ENCODE measurements at regions not wholly inside any gene's neighbourhood (a gene's known extent, or its start where the extent isn't known, plus 50 kb on each side); places are given as distances from the start of the nearest gene placed in this dataset.

DNA sequence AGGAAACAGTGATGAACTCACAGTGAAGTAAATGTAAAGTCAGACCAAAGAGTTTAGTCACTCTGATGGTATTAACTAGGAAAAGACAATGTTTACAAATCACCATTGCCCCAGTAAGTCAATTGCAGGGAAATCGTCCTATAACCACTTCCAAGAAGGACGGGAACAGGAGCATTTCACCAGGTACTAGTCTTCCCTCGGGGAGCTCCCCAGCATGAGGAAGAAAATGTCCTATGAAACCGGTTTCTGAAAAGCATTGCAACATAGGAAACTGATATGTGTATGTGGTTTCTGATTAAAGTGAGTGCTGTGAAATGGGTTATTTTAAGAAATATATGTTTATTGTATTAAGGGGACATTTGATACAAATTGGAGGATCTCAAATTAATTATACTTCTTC lies 626.7 kb upstream of the ADAMTS16 start:
- no peaks in the 10 kb centered on the region for H3K27me3 ChIP-seq
- no peaks in the 10 kb centered on the region for H3K4me1 ChIP-seq
- TF ChIP-seq POLR2A (IDR thresholded peaks at IDR 0.05), result no peak
- TF ChIP-seq, protein P1, sequence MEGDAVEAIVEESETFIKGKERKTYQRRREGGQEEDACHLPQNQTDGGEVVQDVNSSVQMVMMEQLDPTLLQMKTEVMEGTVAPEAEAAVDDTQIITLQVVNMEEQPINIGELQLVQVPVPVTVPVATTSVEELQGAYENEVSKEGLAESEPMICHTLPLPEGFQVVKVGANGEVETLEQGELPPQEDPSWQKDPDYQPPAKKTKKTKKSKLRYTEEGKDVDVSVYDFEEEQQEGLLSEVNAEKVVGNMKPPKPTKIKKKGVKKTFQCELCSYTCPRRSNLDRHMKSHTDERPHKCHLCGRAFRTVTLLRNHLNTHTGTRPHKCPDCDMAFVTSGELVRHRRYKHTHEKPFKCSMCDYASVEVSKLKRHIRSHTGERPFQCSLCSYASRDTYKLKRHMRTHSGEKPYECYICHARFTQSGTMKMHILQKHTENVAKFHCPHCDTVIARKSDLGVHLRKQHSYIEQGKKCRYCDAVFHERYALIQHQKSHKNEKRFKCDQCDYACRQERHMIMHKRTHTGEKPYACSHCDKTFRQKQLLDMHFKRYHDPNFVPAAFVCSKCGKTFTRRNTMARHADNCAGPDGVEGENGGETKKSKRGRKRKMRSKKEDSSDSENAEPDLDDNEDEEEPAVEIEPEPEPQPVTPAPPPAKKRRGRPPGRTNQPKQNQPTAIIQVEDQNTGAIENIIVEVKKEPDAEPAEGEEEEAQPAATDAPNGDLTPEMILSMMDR (IDR thresholded peaks at IDR 0.05), result no peak
- H3K27ac ChIP-seq, result no peak overlapping the region
- no peak for DNase-seq
- H3K9me3 ChIP-seq, result no peaks in the 10 kb centered on the region
- no peak overlapping the region for H3K4me3 ChIP-seq
- no peaks in the 10 kb centered on the region for H3K36me3 ChIP-seq

DNA sequence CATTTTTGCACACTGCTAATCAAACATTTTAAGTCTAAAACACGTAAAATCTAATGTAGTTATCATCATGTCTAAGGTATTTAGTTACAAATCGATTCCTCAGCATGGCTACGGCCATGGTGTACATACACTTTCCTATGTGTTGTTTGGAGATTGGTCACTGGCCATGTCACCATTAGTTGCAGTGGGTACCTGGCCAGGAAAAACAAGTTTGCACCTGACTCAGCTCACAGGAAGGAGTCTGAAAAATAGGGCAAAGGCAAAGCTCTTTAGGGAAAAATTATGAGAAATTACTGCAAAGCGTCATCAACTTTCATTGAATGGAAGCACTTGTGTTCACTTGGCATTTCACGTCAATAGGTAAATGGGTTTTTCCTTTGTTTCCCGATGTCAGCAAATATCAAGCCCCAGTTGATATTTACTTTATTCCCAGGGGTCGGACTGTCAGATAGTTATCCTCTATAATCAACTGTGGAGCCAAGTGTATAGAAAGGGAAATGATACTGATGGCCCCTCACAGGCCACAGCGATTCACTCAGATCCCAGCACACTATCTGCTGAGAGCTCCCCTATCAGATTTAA lies 626.0 kb upstream of the ADAMTS16 start:
- no peak for DNase-seq
- H3K9me3 ChIP-seq, result no peaks in the 10 kb centered on the region
- H3K27me3 ChIP-seq, result no peaks in the 10 kb centered on the region
- H3K4me3 ChIP-seq, result no peak overlapping the region
- no peaks in the 10 kb centered on the region for H3K36me3 ChIP-seq
- no peaks in the 10 kb centered on the region for H3K4me1 ChIP-seq
- H3K27ac ChIP-seq, result no peak overlapping the region
- no peak for TF ChIP-seq POLR2A (IDR thresholded peaks at IDR 0.05)
- TF ChIP-seq, protein P1 (IDR thresholded peaks at IDR 0.05), result no peak

DNA sequence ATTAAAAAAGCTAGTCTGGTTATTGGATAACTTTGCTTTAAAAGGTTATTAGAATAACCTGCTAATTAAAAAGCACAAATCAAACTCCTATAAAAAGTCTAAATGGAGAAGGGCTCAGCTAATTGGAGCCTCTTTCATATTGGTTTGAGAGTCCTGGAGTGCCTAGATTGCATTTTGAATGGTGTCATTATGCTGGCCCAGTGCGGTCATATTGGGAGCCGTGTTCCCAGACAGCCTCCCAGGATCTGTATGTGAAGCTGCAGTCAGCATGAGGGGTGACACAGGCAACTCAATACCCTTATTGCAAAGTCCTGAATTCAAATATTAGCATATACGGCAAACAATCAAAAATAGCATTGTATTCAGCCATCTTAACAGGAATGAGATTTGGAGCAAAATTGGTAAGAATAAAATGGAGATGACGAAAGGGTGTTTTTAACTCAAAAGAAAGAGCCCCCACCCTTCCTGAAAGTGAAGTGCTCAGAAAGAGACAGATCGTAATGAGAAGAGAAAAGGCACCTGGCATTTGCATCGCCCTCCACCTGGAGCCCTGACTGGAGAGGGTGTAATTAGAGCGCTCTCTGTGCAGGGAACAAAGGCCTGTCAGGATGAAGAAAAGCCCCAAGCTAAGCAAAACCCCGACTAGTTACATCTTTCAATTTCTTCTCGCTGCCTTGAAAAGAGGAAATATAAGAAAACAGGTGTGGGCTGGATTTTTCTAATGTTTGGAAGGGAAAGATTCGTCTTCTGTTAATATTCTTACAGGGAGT lies 621.0 kb upstream of the ADAMTS16 start:
- no peak overlapping the region for H3K27ac ChIP-seq
- no peaks in the 10 kb centered on the region for H3K36me3 ChIP-seq
- no peaks in the 10 kb centered on the region for H3K9me3 ChIP-seq
- H3K27me3 ChIP-seq, result no peaks in the 10 kb centered on the region
- no peak overlapping the region for H3K4me3 ChIP-seq
- TF ChIP-seq POLR2A (IDR thresholded peaks at IDR 0.05), result no peak
- TF ChIP-seq, protein P1 (IDR thresholded peaks at IDR 0.05), result no peak
- no peaks in the 10 kb centered on the region for H3K4me1 ChIP-seq
- no peak for DNase-seq

DNA sequence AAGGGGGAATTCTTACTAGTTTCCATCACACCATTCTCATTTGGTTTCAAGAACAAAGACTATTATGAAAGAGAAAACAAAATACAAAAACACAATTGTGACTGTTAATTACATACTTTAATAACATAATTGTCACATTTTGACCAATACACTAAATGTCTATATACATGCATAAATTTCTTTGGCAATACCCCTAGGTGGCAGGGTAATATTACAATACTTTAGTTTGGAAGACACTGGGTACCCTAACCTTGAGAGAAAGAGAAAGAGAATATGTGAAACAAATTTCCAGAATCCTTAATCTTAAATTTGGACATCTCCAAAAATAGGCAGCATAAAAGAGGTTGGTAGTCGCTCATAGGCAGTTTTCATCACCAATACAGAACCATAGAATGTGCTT lies 619.6 kb upstream of the ADAMTS16 start:
- DNase-seq, result no peak
- TF ChIP-seq, protein P1 (IDR thresholded peaks at IDR 0.05), result no peak
- no peak for TF ChIP-seq POLR2A (IDR thresholded peaks at IDR 0.05)
- Histone ChIP-seq H3K4me3 (no peak overlapping the region), H3K4me1 (no peaks in the 10 kb centered on the region), H3K9me3 (no peaks in the 10 kb centered on the region), H3K36me3 (no peaks in the 10 kb centered on the region), H3K27ac (no peak overlapping the region), H3K27me3 (no peaks in the 10 kb centered on the region)

DNA sequence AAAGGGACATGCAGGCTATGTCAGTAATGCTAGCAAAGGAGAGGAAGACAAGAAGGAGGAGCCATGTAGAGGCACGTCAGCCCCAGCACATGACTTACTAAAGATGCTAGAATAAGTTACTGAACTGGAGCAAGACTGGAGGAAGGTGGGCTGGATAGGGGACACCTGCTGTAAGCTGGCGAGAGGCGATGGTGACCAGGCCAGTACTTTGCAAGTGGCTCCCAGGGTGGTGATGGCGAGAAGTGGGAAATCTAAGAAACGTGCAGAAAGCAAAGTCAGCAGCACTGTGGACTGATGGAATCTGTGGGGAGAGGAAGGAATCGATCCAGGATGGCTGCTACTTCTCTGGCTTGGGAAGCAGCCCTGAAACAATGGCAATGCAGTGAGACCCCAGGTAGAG lies 617.1 kb upstream of the ADAMTS16 start:
- H3K4me1 ChIP-seq, result no peaks in the 10 kb centered on the region
- no peaks in the 10 kb centered on the region for H3K36me3 ChIP-seq
- H3K27ac ChIP-seq, result no peak overlapping the region
- no peak for TF ChIP-seq POLR2A (IDR thresholded peaks at IDR 0.05)
- TF ChIP-seq, protein P1 (IDR thresholded peaks at IDR 0.05), result no peak
- no peak overlapping the region for H3K4me3 ChIP-seq
- DNase-seq, result no peak
- H3K27me3 ChIP-seq, result no peaks in the 10 kb centered on the region
- H3K9me3 ChIP-seq, result no peaks in the 10 kb centered on the region

Data from Peyer's patch (tissue), 4 donors.